Suprapubic skin (tissue), 4 donors: ENCODE measurements at regions not wholly inside any gene's neighbourhood (a gene's known extent, or its start where the extent isn't known, plus 50 kb on each side); places are given as distances from the start of the nearest gene placed in this dataset.

Source experiments
- CTCF ChIP-seq, 2 donors: fragments of 200-600 bp in 1 of 2; fragments of 450-650 bp in 1 of 2; sonication (generic) in 1 of 2; IDR thresholded peaks; one replicate each; pipeline ENCODE4 v1.5.1; 2016 to 2019; ENCODE audit warnings: antibody characterized with exemption in 2 of 2, mild to moderate bottlenecking in 1 of 2, moderate library complexity in 1 of 2
- EP300 ChIP-seq: sonication (generic); formaldehyde crosslinking; IDR thresholded peaks from one replicate; pipeline ENCODE4 v1.6.1; 2017; ENCODE audit warnings: antibody characterized with exemption
- POLR2AphosphoS5 ChIP-seq, 3 donors: sonication (generic); formaldehyde crosslinking; IDR thresholded peaks; one replicate each; pipeline ENCODE4 v1.6.1; 2017; ENCODE audit warnings: antibody characterized with exemption in 3 of 3

GRCh38 chr10:58030208-58030607 is 237.5 kb downstream of the IPMK start:
- no peak for TF ChIP-seq CTCF (IDR thresholded peaks at IDR 0.05)
- TF ChIP-seq POLR2AphosphoS5 (IDR thresholded peaks at IDR 0.05) = no peak
- TF ChIP-seq EP300 = no peak
